Large intestine (tissue), 3 donors: ENCODE measurements at regions not wholly inside any gene's neighbourhood (a gene's known extent, or its start where the extent isn't known, plus 50 kb on each side); places are given as distances from the start of the nearest gene placed in this dataset.
"Not testable (repeated sequence)": the region's sequence is repeated elsewhere in the genome, so short reads cannot be mapped to it uniquely, and the experiment has no call there.

Experiments
- DNase-seq, 2 donors: peaks; one replicate each; pipeline versions ENCODE4 v3.0.0 to v3.0.0-alpha.2; 2013
- H3K27ac ChIP-seq: one replicate; pipeline ENCODE4 v1.5.1; 2013; ENCODE audit warnings: low read length
- H3K27me3 ChIP-seq: 2 replicates; pipeline ENCODE4 v1.6.1; 2013; ENCODE audit warnings: low read length; ENCODE audit not compliant: control insufficient read depth, insufficient read depth
- H3K36me3 ChIP-seq: 2 replicates; pipeline ENCODE4 v1.6.1; 2013; ENCODE audit warnings: low read length; ENCODE audit not compliant: control insufficient read depth, insufficient read depth
- H3K4me1 ChIP-seq: one replicate; pipeline ENCODE4 v1.6.1; 2013; ENCODE audit warnings: low read length; ENCODE audit not compliant: control insufficient read depth, insufficient read depth
- H3K4me3 ChIP-seq: one replicate; pipeline ENCODE4 v1.5.1; 2013; ENCODE audit warnings: low read length
- H3K9me3 ChIP-seq: one replicate; pipeline ENCODE4 v1.6.1; 2013; ENCODE audit warnings: mild to moderate bottlenecking, low read depth, low read length, moderate library complexity; ENCODE audit not compliant: control insufficient read depth
- WGBS: methylation state at CpG from one replicate; pipeline ENCODE4 v1.1.5; 2013; ENCODE audit warnings: low lambda C conversion rate; ENCODE audit not compliant: insufficient coverage; 5-methylcytosine and 5-hydroxymethylcytosine counted together

DNA sequence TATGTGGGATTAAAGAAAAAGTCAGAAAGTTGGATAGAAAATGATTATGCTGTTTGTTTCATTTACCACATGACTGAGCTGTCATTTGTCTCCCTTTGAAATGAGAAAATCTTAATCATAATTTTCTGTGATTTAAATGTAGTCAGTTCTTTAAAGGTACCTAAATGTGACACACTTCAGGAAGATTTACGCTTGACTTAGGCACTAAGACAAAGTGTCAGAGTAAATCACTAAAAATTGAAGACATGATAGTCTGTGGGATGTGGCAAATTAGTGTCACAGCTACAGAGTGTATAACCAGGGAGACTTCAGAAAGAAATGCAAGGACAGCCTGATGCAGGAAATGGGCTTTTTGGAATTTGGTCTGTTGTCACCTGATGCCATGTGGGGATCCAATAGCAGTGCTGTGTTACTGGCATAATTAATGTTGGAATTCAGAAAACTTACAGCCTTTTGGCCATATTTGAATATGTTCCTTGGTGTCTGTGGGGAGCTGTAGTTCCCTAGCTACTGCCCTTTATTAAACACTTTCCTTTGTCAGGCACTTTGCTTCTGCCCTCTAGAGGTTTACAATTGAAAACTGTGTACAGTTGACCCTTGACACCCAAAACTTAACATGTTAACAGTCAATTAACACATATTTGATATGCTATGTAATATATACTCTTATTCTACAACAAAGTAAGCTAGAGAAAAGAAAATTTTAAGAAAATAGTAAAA, 493.8 kb downstream of the UTRN start:
- H3K27ac ChIP-seq = no peak overlapping the region

DNA sequence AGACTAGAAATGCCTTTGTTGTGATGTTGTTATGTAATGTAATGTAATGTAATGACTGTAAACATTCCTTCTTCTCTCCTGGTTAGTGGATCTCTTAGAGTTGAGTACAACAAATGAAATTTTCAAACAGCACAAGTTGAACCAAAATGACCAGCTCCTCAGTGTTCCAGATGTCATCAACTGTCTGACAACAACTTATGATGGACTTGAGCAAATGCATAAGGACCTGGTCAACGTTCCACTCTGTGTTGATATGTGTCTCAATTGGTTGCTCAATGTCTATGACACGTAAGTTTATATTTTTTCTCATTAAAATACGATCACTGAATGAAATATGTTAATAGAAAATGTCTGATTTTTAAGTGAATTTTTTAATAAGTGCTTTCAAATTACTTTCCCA, 496.7 kb downstream of the UTRN start:
- no peaks in the 10 kb centered on the region for H3K4me1 ChIP-seq
- no peak overlapping the region for H3K27ac ChIP-seq
- 87% methylated on average over 3 of the region's 3 CpGs for WGBS
- no peaks in the 10 kb centered on the region for H3K27me3 ChIP-seq
- H3K9me3 ChIP-seq = no peaks in the 10 kb centered on the region
- H3K36me3 ChIP-seq = no peaks in the 10 kb centered on the region
- no peak overlapping the region for H3K4me3 ChIP-seq
- no peak for DNase-seq

More for the DNA sequence above, 493.8 kb downstream of the UTRN start:
- Histone ChIP-seq H3K27me3 (no peaks in the 10 kb centered on the region), H3K9me3 (no peaks in the 10 kb centered on the region), H3K36me3 (peaks cover 4% of the 10 kb centered on the region), H3K4me3 (no peak overlapping the region), H3K4me1 (no peaks in the 10 kb centered on the region)
- 100% methylated on average over 1 of the region's 1 CpG for WGBS
- DNase-seq = no peak

GRCh38 chr6:144782634-144783033, 497.5 kb downstream of the UTRN start:
- no peaks in the 10 kb centered on the region for H3K4me1 ChIP-seq
- no peak overlapping the region for H3K27ac ChIP-seq
- H3K9me3 ChIP-seq = no peaks in the 10 kb centered on the region
- no peaks in the 10 kb centered on the region for H3K36me3 ChIP-seq
- no CpG with 5 or more reads among the region's 6 CpGs for WGBS
- DNase-seq = no peak
- no peak overlapping the region for H3K4me3 ChIP-seq
- no peaks in the 10 kb centered on the region for H3K27me3 ChIP-seq

DNA sequence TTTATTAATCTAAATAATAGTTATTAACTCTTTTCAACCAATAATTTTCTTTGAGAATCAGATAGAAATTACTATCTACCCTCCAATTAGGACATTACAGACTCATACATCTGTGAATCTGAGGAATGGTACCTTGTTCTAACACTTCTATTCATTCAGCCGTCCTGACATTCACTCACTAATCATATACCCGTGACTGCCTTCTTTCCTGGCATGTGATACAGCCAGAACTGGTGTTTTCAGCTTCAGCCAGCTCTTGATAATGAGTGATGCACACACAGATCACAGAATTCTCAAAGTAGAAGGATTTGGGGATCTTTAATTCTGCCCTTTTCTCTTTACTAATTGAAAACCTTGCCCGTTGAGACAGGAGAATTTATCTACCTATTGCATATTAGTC, 499.9 kb downstream of the UTRN start:
- H3K4me1 ChIP-seq = no peaks in the 10 kb centered on the region
- H3K27me3 ChIP-seq = no peaks in the 10 kb centered on the region
- H3K36me3 ChIP-seq = peaks cover 3% of the 10 kb centered on the region
- no peak overlapping the region for H3K4me3 ChIP-seq
- no peak overlapping the region for H3K27ac ChIP-seq
- 100% methylated on average over 1 of the region's 3 CpGs for WGBS
- DNase-seq = no peak
- H3K9me3 ChIP-seq = no peaks in the 10 kb centered on the region

GRCh38 chr6:144786825-144787224, 501.7 kb downstream of the UTRN start:
- Histone ChIP-seq H3K27me3 (no peaks in the 10 kb centered on the region), H3K9me3 (no peaks in the 10 kb centered on the region), H3K27ac (no peak overlapping the region), H3K4me3 (no peak overlapping the region), H3K36me3 (peaks cover 3% of the 10 kb centered on the region), H3K4me1 (no peaks in the 10 kb centered on the region)
- DNase-seq = no peak
- WGBS = no CpG with 5 or more reads among the region's 2 CpGs

DNA sequence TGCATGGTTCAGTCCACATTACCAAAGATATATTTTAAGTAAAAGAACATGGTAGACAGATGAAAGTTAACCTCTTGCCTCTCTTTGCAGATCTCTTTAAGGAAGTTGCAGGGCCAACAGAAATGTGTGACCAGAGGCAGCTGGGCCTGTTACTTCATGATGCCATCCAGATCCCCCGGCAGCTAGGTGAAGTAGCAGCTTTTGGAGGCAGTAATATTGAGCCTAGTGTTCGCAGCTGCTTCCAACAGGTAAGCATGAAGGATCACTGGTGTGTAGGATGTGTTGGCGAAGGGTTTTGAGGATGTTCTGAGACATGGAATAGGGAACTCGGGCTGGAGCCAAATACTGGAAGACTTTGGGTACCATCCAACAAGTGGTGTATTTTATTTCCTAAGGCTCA, 508.6 kb downstream of the UTRN start:
- Histone ChIP-seq H3K4me1 (no peaks in the 10 kb centered on the region), H3K36me3 (peaks cover 15% of the 10 kb centered on the region), H3K27me3 (no peaks in the 10 kb centered on the region), H3K4me3 (no peak overlapping the region), H3K9me3 (no peaks in the 10 kb centered on the region), H3K27ac (no peak overlapping the region)
- DNase-seq = no peak
- no CpG with 5 or more reads among the region's 4 CpGs for WGBS

DNA sequence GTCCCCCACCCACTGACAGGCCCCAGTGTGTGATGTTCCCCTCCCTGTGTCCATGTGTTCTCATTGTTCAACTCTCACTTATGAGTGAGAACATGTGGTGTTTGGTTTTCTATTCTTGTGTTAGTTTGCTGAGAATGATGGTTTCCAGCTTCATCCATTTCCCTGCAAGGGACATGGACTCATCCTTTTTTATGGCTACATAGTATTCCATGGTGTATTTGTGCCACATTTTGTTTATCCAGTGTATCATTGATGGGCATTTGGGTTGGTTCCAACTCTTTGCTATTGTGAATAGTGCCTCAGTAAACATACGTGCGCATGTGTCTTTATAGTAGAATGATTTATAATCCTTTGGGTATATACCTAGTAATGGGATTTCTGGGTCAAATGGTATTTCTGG, 509.9 kb downstream of the UTRN start:
- H3K27ac ChIP-seq, DNase-seq, H3K27me3 ChIP-seq, H3K4me1 ChIP-seq, H3K4me3 ChIP-seq, H3K9me3 ChIP-seq: not testable (repeated sequence)
- peaks cover 14% of the 10 kb centered on the region for H3K36me3 ChIP-seq
- no CpG with 5 or more reads among the region's 2 CpGs for WGBS

GRCh38 chr6:144796070-144796469, 510.9 kb downstream of the UTRN start:
- Histone ChIP-seq H3K4me3 (no peak overlapping the region), H3K27ac (no peak overlapping the region), H3K4me1 (no peaks in the 10 kb centered on the region), H3K36me3 (peaks cover 14% of the 10 kb centered on the region), H3K9me3 (no peaks in the 10 kb centered on the region), H3K27me3 (no peaks in the 10 kb centered on the region)
- 100% methylated on average over 1 of the region's 2 CpGs for WGBS
- DNase-seq = no peak

DNA sequence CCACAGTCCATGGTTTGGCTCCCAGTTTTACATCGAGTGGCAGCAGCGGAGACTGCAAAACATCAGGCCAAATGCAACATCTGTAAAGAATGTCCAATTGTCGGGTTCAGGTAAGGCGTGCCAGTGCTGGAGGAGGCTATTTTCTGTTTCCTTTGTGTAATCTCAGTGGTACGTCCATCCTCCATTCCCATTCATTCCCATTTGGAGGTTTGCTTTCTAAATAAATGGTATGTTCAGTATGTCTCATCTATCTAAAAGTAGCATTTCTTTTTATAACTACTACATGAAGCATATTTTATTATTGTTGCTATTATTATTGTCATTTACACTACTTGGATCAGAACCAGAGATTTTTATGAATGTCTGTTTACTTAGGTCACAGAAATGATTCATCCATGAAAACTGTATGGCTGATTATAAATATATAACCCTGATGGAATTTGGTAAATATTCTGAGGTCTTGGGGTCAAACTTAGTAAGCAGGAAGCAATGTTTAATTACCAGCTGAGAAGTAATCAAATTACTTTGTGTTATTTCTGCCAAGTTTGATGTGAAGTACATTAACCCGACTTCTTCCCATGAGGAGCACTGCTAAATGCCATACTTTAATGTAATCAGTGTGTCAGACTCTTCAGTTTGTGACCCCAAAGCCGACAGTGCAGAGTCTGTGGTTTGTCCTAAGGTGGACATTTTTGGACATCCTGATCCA, 512.9 kb downstream of the UTRN start:
- no peak overlapping the region for H3K27ac ChIP-seq
- H3K36me3 ChIP-seq = peaks cover 14% of the 10 kb centered on the region
- H3K9me3 ChIP-seq = no peaks in the 10 kb centered on the region
- H3K4me3 ChIP-seq = no peak overlapping the region
- no peaks in the 10 kb centered on the region for H3K4me1 ChIP-seq
- WGBS = 100% methylated on average over 1 of the region's 7 CpGs
- DNase-seq = no peak
- no peaks in the 10 kb centered on the region for H3K27me3 ChIP-seq

GRCh38 chr6:144804246-144804790, 519.2 kb downstream of the UTRN start:
- DNase-seq = no peak
- H3K4me1 ChIP-seq = no peaks in the 10 kb centered on the region
- no peaks in the 10 kb centered on the region for H3K27me3 ChIP-seq
- H3K36me3 ChIP-seq = no peaks in the 10 kb centered on the region
- no peak overlapping the region for H3K27ac ChIP-seq
- H3K4me3 ChIP-seq = no peak overlapping the region
- H3K9me3 ChIP-seq = no peaks in the 10 kb centered on the region
